GM23338 (cell line): ENCODE measurements at regions not wholly inside any gene's neighbourhood (a gene's known extent, or its start where the extent isn't known, plus 50 kb on each side); places are given as distances from the start of the nearest gene placed in this dataset.

ENCODE experiments used
- ATAC-seq: fragments of 200-7000 bp; cut with Tn5 transposase; 3 replicates; pipeline ENCODE4 v1.9.1; 2020
- DNase-seq: peaks from one replicate; pipeline ENCODE4 v3.0.0-alpha.2; 2015; ENCODE audit warnings: low spot score
- H2AFZ ChIP-seq: fragments of 200-600 bp; sonication (generic); 2 replicates; pipeline ENCODE4 v1.8.0; 2016; ENCODE audit warnings: antibody characterized with exemption, mild to moderate bottlenecking, moderate library complexity
- H3F3A ChIP-seq: fragments of 200-600 bp; sonication (generic); replicated peaks from 2 replicates; pipeline ENCODE4 v1.8.0; 2017; ENCODE audit warnings: antibody characterized with exemption, mixed run types, low read depth
- H3K27ac ChIP-seq: fragments of 200-600 bp; sonication (generic); 2 replicates; pipeline ENCODE4 v1.6.1; 2016; ENCODE audit warnings: low read depth
- H3K27me3 ChIP-seq: fragments of 200-600 bp; sonication (generic); 2 replicates; pipeline ENCODE4 v1.8.0; 2016; ENCODE audit warnings: mild to moderate bottlenecking, mixed run types, moderate library complexity; ENCODE audit not compliant: insufficient read depth
- H3K36me3 ChIP-seq: fragments of 200-600 bp; sonication (generic); 2 replicates; pipeline ENCODE4 v1.8.0; 2016; ENCODE audit warnings: mild to moderate bottlenecking; ENCODE audit not compliant: insufficient read depth
- H3K4me1 ChIP-seq: fragments of 200-600 bp; sonication (generic); 2 replicates; pipeline ENCODE4 v1.8.0; 2016; ENCODE audit warnings: mild to moderate bottlenecking, moderate library complexity; ENCODE audit not compliant: insufficient read depth
- H3K4me2 ChIP-seq: fragments of 200-600 bp; sonication (generic); 2 replicates; pipeline ENCODE4 v1.7.1; 2017; ENCODE audit warnings: mixed run types
- H3K4me3 ChIP-seq: fragments of 200-600 bp; sonication (generic); 2 replicates; pipeline ENCODE4 v1.6.1; 2016; ENCODE audit warnings: mixed run types
- H3K79me2 ChIP-seq: fragments of 200-600 bp; sonication (generic); replicated peaks from 2 replicates; pipeline ENCODE4 v1.8.0; 2017; ENCODE audit warnings: mild to moderate bottlenecking; ENCODE audit not compliant: insufficient read depth
- H3K9me2 ChIP-seq: fragments of 200-600 bp; sonication (generic); 2 replicates; pipeline ENCODE4 v1.8.0; 2017; ENCODE audit not compliant: insufficient read depth
- H4K20me1 ChIP-seq: fragments of 200-600 bp; sonication (generic); replicated peaks from 2 replicates; pipeline ENCODE4 v1.8.0; 2017; ENCODE audit warnings: mild to moderate bottlenecking; ENCODE audit not compliant: insufficient read depth
- H3K27ac Mint-ChIP-seq: 2 replicates; pipeline ENCODE4 v1.8.0; 2020; ENCODE audit warnings: inconsistent platforms, mild to moderate bottlenecking, moderate library complexity, mixed read lengths
- H3K27me3 Mint-ChIP-seq: 3 replicates; pipeline ENCODE4 v1.8.0; 2022; ENCODE audit warnings: low read depth, mild to moderate bottlenecking, moderate library complexity, mixed read lengths, inconsistent platforms; ENCODE audit not compliant: insufficient read depth, poor library complexity
- H3K36me3 Mint-ChIP-seq: 3 replicates; pipeline ENCODE4 v1.8.0; 2021; ENCODE audit warnings: low read depth, mild to moderate bottlenecking, inconsistent platforms, moderate library complexity, mixed read lengths
- H3K4me1 Mint-ChIP-seq: 3 replicates; pipeline ENCODE4 v1.8.0; 2020; ENCODE audit warnings: mild to moderate bottlenecking, inconsistent platforms, mixed read lengths
- H3K4me3 Mint-ChIP-seq: 3 replicates; pipeline ENCODE4 v1.8.0; 2021; ENCODE audit warnings: moderate library complexity, mild to moderate bottlenecking, inconsistent platforms, mixed read lengths
- H3K9me3 Mint-ChIP-seq: 3 replicates; pipeline ENCODE4 v1.8.0; 2020; ENCODE audit warnings: moderate library complexity, mild to moderate bottlenecking, inconsistent platforms, mixed read lengths
- CREB1 ChIP-seq: fragments of 250-450 bp; sonication (Bioruptor Pico); IDR thresholded peaks from 2 replicates; pipeline ENCODE4 v1.5.0; 2020; ENCODE audit warnings: low read depth, mild to moderate bottlenecking, moderate library complexity
- ETS1 ChIP-seq: IDR thresholded peaks from 2 replicates; pipeline ENCODE4 v1.6.1; 2016; ENCODE audit warnings: antibody characterized with exemption
- EZH2 ChIP-seq: fragments of 200-600 bp; sonication (generic); IDR thresholded peaks from one replicate; pipeline ENCODE4 v1.8.0; 2017; ENCODE audit warnings: antibody characterized with exemption, mild to moderate bottlenecking, low read depth; ENCODE audit not compliant: unreplicated experiment
- EZH2phosphoT487 ChIP-seq: fragments of 200-600 bp; sonication (generic); IDR thresholded peaks from one replicate; pipeline ENCODE4 v1.8.1; 2018; ENCODE audit warnings: antibody characterized with exemption; ENCODE audit not compliant: unreplicated experiment
- JUNB ChIP-seq: IDR thresholded peaks from one replicate; pipeline ENCODE4 v1.6.1; 2016; ENCODE audit warnings: antibody characterized with exemption; ENCODE audit not compliant: unreplicated experiment
- NANOG ChIP-seq: IDR thresholded peaks from 2 replicates; pipeline ENCODE4 v1.6.1; 2016; ENCODE audit warnings: antibody characterized with exemption, borderline replicate concordance
- POLR2AphosphoS5 ChIP-seq: IDR thresholded peaks from 2 replicates; pipeline ENCODE4 v1.6.1; 2016; ENCODE audit warnings: antibody characterized with exemption, low read depth
- REST ChIP-seq: IDR thresholded peaks from one replicate; pipeline ENCODE4 v1.6.1; 2018; ENCODE audit warnings: antibody characterized with exemption; ENCODE audit not compliant: unreplicated experiment
- STAT1 ChIP-seq: IDR thresholded peaks from one replicate; pipeline ENCODE4 v1.6.1; 2016; ENCODE audit warnings: antibody characterized with exemption; ENCODE audit not compliant: unreplicated experiment
- ZNF114 ChIP-seq: fragments of 250-450 bp; sonication (Bioruptor Pico); IDR thresholded peaks from 2 replicates; pipeline ENCODE4 v1.5.0; 2020; ENCODE audit warnings: mild to moderate bottlenecking, moderate library complexity
- ZNF331 ChIP-seq: fragments of 250-450 bp; sonication (Bioruptor Pico); IDR thresholded peaks from 2 replicates; pipeline ENCODE4 v1.5.0; 2020; ENCODE audit warnings: low read depth, mild to moderate bottlenecking, moderate library complexity
- TF ChIP-seq, protein P1 (sequence below): fragments of 250-450 bp; sonication (Bioruptor Pico); IDR thresholded peaks from 2 replicates; pipeline ENCODE4 v1.5.0; 2020; ENCODE audit warnings: mild to moderate bottlenecking, moderate library complexity
- TF ChIP-seq, protein P2 (sequence below), 2 experiments: fragments of 200-600 bp in 1 of 2; sonication (generic) in 1 of 2; conservative IDR thresholded peaks; 2 replicates each; pipeline versions ENCODE4 v1.5.1 to v1.6.1; 2016 to 2017; ENCODE audit warnings: antibody characterized with exemption in 2 of 2, low read depth in 2 of 2, mild to moderate bottlenecking in 2 of 2, moderate library complexity in 1 of 2

DNA sequence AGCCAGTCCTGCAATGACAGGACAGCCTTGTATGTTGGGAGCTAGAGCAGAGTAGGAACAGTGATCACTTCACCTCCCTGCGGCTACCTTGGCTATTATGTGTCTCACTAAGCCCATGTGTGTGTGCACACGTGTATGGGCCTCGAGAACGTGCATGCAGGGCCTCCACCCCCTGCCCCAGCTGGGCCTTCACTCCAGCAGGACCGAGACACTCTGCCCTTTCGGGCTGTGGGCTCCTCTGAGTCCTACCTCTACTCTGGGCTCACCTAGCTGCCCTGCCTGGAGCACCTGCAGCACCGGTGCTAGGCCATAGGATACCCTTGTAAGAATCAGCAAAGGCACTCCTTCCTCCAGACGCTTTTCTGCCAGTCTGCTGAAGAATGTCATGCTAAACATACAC is 77.5 kb downstream of the LINGO1 start:
- peaks cover 25% of the 10 kb centered on the region for H3K4me1 Mint-ChIP-seq
- no peak for TF ChIP-seq ZNF114 (CRISPR knock-in tag)
- TF ChIP-seq REST, result no peak
- no peak for TF ChIP-seq ETS1
- TF ChIP-seq EZH2phosphoT487, result no peak
- TF ChIP-seq STAT1, result no peak
- TF ChIP-seq, protein P1, sequence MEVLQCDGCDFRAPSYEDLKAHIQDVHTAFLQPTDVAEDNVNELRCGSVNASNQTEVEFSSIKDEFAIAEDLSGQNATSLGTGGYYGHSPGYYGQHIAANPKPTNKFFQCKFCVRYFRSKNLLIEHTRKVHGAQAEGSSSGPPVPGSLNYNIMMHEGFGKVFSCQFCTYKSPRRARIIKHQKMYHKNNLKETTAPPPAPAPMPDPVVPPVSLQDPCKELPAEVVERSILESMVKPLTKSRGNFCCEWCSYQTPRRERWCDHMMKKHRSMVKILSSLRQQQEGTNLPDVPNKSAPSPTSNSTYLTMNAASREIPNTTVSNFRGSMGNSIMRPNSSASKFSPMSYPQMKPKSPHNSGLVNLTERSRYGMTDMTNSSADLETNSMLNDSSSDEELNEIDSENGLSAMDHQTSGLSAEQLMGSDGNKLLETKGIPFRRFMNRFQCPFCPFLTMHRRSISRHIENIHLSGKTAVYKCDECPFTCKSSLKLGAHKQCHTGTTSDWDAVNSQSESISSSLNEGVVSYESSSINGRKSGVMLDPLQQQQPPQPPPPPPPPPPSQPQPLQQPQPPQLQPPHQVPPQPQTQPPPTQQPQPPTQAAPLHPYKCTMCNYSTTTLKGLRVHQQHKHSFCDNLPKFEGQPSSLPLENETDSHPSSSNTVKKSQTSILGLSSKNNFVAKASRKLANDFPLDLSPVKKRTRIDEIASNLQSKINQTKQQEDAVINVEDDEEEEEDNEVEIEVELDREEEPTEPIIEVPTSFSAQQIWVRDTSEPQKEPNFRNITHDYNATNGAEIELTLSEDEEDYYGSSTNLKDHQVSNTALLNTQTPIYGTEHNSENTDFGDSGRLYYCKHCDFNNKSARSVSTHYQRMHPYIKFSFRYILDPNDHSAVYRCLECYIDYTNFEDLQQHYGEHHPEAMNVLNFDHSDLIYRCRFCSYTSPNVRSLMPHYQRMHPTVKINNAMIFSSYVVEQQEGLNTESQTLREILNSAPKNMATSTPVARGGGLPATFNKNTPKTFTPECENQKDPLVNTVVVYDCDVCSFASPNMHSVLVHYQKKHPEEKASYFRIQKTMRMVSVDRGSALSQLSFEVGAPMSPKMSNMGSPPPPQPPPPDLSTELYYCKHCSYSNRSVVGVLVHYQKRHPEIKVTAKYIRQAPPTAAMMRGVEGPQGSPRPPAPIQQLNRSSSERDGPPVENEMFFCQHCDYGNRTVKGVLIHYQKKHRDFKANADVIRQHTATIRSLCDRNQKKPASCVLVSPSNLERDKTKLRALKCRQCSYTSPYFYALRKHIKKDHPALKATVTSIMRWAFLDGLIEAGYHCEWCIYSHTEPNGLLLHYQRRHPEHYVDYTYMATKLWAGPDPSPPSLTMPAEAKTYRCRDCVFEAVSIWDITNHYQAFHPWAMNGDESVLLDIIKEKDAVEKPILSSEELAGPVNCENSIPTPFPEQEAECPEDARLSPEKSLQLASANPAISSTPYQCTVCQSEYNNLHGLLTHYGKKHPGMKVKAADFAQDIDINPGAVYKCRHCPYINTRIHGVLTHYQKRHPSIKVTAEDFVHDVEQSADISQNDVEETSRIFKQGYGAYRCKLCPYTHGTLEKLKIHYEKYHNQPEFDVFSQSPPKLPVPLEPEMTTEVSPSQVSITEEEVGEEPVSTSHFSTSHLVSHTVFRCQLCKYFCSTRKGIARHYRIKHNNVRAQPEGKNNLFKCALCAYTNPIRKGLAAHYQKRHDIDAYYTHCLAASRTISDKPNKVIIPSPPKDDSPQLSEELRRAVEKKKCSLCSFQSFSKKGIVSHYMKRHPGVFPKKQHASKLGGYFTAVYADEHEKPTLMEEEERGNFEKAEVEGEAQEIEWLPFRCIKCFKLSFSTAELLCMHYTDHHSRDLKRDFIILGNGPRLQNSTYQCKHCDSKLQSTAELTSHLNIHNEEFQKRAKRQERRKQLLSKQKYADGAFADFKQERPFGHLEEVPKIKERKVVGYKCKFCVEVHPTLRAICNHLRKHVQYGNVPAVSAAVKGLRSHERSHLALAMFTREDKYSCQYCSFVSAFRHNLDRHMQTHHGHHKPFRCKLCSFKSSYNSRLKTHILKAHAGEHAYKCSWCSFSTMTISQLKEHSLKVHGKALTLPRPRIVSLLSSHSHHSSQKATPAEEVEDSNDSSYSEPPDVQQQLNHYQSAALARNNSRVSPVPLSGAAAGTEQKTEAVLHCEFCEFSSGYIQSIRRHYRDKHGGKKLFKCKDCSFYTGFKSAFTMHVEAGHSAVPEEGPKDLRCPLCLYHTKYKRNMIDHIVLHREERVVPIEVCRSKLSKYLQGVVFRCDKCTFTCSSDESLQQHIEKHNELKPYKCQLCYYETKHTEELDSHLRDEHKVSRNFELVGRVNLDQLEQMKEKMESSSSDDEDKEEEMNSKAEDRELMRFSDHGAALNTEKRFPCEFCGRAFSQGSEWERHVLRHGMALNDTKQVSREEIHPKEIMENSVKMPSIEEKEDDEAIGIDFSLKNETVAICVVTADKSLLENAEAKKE (CRISPR knock-in tag), result no peak
- TF ChIP-seq, protein P2, sequence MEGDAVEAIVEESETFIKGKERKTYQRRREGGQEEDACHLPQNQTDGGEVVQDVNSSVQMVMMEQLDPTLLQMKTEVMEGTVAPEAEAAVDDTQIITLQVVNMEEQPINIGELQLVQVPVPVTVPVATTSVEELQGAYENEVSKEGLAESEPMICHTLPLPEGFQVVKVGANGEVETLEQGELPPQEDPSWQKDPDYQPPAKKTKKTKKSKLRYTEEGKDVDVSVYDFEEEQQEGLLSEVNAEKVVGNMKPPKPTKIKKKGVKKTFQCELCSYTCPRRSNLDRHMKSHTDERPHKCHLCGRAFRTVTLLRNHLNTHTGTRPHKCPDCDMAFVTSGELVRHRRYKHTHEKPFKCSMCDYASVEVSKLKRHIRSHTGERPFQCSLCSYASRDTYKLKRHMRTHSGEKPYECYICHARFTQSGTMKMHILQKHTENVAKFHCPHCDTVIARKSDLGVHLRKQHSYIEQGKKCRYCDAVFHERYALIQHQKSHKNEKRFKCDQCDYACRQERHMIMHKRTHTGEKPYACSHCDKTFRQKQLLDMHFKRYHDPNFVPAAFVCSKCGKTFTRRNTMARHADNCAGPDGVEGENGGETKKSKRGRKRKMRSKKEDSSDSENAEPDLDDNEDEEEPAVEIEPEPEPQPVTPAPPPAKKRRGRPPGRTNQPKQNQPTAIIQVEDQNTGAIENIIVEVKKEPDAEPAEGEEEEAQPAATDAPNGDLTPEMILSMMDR (conservative IDR thresholded peaks at IDR 0.05; ENCODE audit: low read depth in 2 of 2), result no peak
- TF ChIP-seq JUNB, result no peak
- no peak for TF ChIP-seq POLR2AphosphoS5
- no peak for TF ChIP-seq EZH2
- no peak for TF ChIP-seq ZNF331 (CRISPR knock-in tag)
- TF ChIP-seq NANOG, result no peak
- no peak for TF ChIP-seq CREB1 (CRISPR knock-in tag)
- H3K36me3 Mint-ChIP-seq, result no peaks in the 10 kb centered on the region; the same call in 2 of the 3 replicates
- DNase-seq (no peak), ATAC-seq (no peak)
- peaks cover 15% of the 10 kb centered on the region for H3K27me3 Mint-ChIP-seq
- peaks cover 15% of the 10 kb centered on the region for H3K4me1 ChIP-seq
- no peaks in the 10 kb centered on the region for H4K20me1 ChIP-seq
- H3K4me2 ChIP-seq, result no peak overlapping the region
- no peaks in the 10 kb centered on the region; the same call in 2 of the 3 replicates for H3K9me3 Mint-ChIP-seq
- H3K4me3 ChIP-seq, result no peak overlapping the region
- H3K27ac Mint-ChIP-seq, result no peak overlapping the region
- H3K27ac ChIP-seq, result no peak overlapping the region
- no peak overlapping the region for H2AFZ ChIP-seq
- no peaks in the 10 kb centered on the region for H3K9me2 ChIP-seq
- H3K79me2 ChIP-seq, result no peaks in the 10 kb centered on the region
- no peaks in the 10 kb centered on the region for H3K36me3 ChIP-seq
- H3K4me3 Mint-ChIP-seq, result no peak overlapping the region
- H3F3A ChIP-seq, result no peaks in the 10 kb centered on the region
- no peaks in the 10 kb centered on the region for H3K27me3 ChIP-seq
